ENCODE measurements at regions not wholly inside any gene's neighbourhood (a gene's known extent, or its start where the extent isn't known, plus 50 kb on each side); places are given as distances from the start of the nearest gene placed in this dataset.

DNA sequence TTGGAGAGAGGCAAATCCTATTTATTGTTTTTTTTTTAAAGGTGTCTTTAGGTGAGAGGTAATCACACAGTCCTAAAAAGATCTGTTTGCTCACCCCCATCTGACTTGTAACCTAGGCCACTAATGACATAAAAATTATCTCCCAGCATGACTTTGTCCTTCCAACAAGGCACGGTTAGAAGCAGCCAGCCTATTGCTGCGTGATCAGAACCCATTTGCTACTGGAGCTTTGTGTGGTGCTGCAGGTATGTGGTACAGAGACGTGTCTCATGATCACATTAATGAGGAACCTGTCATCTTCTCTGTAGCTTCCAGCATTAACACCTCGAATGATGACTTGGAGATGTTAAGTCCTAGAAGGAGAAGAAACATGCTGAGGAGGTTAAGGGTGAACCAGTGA is 555.8 kb upstream of the TLE4 start:
- no peak for DNase-seq (ENCODE audit: low read depth)

DNA sequence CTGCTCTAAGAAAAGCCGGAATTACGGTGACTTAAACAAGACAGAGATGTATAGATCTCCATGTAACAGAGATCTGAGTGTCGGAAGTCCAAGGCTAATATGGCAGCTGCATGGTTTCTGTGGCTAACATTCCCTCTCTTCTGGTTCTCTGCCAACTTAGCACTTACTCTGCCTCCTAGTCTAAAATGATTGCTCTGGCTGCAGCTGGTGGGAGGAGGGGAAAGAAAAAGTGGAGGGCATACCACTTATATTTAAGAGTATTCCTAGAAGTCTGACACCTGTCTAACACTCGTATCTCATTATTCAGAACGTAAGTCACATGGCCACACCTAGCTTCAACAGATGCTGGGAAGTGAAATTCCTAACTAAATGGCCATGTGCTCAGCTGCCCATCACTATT is 551.5 kb upstream of the TLE4 start:
- no peak for DNase-seq (ENCODE audit: low read depth)

DNA sequence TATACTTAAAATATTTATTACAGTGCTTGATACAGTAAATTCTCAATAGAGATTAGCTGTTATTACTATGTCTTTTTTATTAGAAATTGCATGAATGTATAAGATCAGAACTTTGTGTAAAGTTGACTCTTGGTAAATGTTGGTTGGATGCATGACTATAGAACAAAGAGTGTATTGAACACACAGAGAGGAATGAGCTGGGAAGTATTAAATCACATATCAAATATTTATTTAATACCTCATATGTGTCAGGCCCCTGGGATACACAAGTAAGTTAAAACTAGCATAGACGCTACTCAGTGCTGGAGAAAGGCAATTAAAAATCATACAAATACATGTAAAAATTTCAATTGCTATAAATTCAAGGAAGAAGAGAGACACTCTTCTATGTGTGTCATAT is 550.7 kb upstream of the TLE4 start:
- no peak for DNase-seq (ENCODE audit: low read depth)

DNA sequence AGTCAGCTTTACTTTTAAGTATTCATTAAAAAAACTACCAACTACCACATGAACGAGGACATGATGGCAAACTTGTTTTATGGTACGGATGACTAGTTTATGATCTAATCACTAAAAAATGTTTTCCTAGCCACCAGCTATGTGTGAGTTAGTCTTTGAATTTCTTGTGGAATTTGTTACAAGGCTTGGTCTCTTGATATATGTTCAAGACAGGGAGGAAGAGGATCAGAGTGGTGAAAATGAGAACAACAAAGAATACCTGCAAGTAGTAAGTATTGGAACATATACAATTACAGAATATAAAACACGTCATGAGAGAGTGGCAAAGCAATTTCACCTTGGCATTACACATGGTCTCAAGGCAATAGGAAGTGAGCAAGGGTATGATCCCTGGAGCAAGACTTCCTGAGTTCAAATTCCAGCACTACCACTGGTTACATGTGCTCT is 548.6 kb upstream of the TLE4 start:
- no peak for DNase-seq (ENCODE audit: low read depth)

DNA sequence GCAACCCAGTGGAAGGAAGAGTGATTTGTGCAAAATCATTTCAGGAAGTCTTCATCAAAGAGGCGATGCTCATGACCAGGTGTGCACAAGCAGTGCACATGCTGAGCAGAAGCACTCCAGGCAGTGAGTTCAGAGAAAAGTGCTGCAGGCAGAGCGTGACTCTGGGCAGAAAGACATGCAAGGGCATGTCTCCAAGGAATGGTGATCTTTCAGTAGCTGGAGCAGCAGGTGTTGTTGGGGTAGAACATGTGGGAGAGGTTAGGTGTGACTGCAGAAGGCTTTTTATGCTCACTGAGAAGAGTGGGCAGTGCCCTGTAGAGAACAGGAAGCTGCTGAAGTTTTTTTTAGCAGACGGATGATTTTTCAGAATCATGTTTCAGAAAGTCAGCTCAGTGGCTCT is 545.4 kb upstream of the TLE4 start:
- no peak for DNase-seq (ENCODE audit: low read depth)

DNA sequence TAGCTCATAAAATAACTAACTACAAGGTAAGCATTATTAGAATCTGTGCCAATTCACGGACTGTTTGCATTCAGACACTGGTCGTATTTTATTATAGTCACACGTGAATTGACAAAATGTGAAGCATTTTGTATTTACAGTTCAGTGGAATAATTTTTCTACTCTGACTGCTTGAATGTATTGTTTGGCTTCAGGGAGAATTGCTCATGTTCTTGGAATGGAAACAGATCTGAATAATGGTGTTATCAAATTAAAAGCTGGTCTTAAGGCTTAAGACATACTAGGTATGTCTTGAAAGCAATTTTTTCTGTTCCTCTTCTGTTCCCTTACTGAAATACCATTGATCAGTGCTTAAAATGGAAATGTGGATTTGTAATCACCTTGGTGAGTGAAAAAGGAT is 543.7 kb upstream of the TLE4 start:
- DNase-seq (ENCODE audit: low read depth), result no peak

DNA sequence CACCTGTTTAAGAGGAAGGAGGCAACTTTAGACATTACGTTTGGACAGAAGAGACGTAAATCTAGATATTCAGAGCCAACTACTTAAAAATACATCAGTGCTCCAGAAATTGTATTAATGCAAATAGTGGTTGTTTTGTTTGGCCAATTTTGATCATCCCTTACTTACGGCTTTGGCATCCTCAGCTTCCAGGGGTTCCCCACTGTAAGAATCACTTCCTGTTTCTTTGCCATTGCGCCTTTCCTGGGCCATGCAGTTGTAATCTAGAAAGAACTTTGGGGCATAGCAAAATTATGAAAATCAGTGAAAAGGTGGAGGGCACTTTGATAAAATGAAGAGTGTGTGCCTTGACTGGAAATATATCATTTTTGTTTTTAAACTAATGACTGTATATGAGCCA is 537.2 kb upstream of the TLE4 start:
- no peak for DNase-seq (ENCODE audit: low read depth)

DNA sequence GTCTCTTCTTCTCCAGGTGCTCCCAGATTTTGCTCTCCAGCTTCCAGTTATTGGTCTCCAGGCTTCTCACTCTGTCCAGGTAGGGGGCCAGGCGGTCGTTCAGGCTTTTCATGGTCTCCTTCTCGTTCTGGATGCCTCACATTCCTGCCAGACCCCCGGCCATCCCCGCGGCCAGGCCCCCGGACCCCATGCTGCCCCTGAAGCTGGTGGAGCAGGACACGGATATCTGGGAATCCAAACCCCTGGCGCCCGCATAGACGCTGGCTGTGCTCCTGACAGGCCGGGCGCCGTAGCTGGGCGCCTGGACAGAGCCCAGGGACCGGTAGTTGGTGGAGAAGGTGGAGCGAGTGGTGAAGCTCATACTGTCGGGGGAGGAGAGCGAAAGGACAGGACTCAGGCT is 534.4 kb upstream of the TLE4 start:
- no peak for DNase-seq (ENCODE audit: low read depth)

DNA sequence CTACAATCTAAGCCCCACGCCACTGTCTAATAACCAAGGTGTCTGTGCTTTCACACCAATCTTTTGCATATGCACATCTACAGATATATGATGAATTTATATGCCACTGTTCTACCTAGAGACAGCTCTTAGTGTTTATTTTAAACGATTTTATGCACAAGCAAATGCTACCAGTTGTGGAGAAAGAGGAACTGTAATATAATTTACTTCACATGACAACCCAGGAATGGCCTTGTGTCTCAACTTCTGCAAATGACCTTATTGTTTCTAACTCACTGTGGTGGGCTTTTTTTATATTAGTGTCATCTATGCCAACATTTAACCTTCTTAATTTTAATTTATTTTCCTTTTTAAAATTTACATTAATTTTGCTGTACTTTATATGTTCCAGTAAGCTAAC is 531.1 kb upstream of the TLE4 start:
- no peak for DNase-seq (ENCODE audit: low read depth)

DNA sequence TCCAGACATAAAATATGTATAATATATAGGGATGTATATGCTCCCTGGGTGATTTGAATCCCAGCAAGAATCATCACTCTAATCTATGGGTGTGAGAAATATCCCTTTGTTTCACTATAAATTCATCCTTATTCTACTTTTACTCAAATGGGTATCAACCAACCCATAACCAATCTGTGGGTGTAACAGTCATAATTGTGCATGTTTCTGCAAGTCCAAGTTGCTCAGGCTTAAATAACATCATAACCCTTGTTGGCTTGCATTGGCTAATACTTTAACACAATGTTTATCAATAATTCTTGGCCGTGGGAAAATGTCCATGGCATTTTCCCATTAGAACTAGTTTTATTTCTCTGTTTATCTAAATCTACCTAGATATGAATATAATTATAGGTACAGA is 530.5 kb upstream of the TLE4 start:
- DNase-seq (ENCODE audit: low read depth), result no peak

DNA sequence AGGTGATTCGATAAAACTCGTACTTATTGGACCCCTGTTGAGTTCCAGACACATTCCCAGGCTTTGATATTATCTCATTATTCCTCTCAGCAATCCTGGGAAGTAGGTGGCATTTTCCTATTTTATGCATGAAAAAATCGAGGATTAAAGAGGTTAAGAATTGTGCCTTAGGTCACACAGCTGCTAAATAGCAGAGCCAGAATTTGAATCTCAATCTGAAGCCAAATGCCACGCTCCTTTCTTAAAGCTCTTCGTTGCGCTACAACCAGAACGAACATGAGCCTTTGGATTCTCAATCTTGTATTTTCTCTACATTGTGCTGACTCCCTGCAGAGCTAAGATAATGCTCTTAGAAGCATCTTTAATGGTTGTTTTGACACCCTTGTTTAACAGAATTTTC is 527.8 kb upstream of the TLE4 start:
- DNase-seq (ENCODE audit: low read depth), result no peak

DNA sequence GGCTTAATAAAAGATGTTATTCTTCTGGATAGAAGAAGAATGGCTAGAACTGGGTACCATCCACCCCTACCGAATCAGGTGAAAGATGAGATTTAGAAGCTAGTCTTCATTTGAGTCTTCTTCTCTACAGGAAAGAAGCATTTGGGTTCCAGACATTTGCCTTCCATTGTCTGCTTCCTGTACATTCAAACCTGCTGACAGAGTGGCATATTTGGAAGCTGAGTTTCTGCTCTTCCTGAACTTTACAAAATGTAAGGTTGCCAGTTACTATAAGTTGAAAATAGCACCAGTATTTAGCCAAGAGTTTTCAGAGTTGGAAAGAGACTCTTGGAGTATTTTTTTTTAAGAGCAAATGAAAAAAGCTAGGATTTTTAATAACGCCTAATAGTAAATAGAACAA is 525.4 kb upstream of the TLE4 start:
- no peak for DNase-seq (ENCODE audit: low read depth)

DNA sequence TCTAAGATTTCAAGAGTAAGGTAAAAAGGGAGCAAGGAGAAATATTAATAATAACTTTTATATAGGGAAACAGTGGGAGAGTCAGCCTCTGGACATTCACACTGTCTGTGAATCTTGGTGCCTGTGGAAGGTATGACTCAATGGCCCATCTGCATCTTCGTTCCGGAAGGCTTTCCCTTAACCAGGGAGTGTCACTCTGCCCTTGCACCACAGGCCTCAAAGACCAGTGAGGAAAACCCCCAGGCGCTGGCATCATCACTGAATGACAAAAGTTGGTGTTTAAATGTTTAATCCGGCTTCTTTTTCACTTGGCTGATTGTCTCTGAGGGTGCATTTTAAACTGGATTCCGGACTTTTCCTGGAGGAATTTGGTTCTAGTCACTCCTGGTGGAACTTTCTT is 522.4 kb upstream of the TLE4 start:
- DNase-seq (ENCODE audit: low read depth), result no peak

DNA sequence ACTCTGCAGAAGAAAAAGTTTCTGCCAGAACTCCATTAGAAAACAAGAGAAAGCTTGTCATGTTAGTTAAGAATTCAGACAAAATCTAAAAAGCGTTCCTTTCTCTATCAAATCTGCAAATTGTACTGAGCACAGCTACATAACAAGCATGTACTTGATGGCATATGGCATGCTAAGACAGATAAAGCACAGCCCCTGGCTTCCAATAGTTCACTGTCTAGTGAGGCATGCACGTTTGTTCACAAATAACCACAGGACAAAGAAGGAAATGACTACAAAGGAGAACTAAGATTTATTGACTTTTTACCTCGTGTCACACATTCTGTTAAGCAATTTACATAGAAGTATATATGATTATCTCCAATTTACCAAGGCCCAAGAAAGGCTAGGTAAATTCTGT is 518.2 kb upstream of the TLE4 start:
- no peak for DNase-seq (ENCODE audit: low read depth)

DNA sequence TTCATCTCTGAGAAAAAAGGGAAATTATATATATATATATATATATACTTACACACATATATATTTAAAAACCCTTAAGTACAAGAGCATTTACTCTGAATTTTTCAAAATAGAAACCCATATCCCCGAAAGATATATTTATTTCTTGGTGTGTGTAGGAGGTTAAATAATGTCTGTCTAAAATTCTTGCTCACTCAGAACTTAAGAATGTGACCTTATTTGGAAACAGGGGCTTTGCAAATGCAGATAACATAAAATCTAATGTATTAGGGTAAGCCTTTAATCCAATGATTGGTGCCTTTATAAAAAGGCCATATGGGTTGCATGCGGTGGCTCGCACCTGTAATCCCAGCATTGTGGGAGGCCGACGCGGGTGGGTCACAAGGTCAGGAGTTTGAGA is 517.3 kb upstream of the TLE4 start:
- DNase-seq (ENCODE audit: low read depth), result no peak

DNA sequence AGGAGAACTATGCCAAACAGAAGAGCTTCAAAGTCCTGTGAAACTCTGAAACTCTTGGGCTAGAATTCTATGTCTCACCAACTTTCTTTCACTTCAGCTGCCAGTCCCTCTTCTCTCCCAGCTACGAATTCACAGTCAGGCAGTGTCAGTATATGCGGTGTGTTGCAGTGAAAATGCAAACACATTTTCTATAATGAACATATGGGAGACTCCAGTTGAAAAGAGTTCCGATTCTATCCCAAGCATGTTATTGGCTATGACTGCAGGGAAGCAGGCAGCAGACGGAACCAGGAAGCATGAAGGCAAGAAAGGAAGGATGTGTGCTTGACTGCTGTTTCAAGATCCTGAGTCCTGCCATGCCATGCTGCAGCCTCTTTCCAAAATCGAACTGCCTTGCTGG is 515.7 kb upstream of the TLE4 start:
- no peak for DNase-seq (ENCODE audit: low read depth)

DNA sequence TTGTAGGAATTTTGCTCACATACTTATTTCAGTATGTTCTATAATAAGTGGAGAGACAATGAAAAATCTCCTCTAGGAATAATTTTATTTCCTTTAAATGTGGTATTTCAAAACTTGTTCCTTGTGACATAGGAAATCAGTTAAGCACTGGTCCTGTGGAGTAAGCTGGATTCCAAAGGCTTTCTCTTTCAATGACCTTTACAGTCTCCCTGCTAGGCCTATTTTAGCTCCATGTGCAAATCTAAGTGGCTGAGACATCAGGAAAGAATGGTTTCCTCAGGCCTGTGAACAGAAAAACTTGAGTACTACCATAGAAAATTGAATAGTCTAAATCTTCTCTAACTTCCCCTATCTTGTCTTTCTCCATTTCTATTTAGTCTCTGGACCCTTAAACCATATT is 514.2 kb upstream of the TLE4 start:
- DNase-seq (ENCODE audit: low read depth), result no peak

DNA sequence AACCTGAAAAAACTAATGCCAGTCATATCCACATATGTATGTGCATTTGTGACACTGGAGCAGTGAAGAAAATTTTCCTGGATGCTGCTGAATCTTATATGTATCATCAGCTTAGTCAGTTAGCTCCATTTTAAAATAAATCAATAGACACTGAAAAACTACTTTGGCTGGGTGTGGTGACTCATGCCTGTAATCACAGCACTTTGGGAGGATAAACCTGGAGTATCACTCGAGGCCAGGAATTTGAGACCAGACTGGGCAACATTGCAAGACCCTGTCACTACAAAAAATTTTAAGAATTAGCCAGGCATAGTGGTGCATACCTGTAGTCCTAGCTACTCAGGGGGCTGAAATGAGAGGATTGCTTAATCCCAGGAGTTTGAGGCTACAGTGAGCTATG is 511.0 kb upstream of the TLE4 start:
- DNase-seq (ENCODE audit: low read depth), result no peak

DNA sequence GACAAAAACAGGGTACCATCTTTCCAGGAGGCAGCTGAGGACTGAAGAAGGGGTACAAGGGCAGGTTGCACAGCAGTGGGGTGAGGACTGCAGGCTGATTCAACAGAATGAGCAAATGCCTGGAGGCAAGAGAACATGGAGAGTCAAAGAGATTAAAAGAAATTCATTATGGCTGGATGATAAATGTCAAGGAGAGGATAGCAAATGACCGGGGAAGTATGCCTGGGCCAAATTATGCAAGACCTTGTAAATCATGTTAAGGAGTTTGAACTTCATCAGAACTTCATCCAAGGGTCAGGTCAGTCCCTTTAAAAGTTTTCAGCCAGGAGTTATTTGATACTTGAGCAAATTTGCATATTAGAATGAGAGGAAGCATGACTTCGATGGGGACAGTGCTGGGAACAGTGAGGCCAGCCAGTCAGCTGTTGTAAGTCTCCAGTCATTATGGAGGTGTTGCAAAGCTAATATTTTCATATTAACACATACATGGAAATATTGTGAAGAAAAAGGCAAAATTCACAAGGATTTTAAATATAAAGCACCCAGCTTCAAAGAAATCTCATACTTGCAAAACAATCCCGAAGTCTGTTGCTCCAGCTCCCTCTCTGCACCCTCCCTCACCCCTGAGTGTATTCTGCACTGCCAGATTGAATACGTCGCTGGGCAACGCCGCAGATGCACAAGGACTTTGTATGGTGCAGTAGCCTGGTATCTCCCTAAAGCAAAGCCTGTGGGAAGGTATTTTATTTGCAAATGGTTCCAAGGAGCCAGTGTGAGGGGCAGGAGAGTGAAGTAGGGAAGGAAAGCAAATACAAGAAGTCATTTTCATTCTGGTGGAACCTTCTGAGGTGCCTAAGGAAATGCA is 509.8 kb upstream of the TLE4 start:
- no peak for DNase-seq (ENCODE audit: low read depth)

DNA sequence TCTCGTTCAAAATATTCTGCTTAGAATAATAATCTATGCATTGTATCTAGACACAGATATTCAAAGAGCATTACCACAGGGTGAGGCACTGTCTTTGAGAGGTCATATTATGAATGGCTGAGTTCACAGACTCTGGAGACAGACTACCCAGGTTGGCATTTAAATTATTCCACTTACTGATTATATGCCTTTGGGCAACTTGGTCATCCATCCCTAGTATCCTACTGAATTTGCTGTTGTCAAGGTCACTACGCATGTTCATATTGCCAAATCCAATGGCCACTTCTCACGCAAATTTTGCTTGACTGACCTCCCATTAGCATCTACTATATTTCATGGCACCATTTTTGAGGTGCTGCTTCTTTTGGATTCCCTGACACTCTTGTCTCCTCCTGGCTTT is 498.6 kb upstream of the TLE4 start:
- DNase-seq (ENCODE audit: low read depth), result no peak

DNA sequence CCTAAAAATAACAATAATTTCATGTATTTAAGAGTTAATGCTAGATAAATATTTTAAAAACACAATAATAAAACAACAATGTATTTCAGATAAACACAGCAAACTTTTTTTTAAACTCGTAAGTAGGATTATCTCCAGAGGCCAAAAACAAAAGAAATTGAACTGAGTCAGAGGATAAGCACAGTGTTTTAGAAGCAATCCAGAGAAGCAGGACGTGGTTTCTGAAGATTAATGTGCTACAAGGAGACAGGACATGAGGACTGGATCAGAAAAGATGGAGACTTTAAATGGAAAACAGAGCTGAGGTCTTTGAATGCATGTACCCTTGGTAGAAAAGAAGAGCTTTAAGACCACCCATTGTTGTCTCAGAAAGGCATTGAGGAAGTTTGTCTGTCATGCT is 491.2 kb upstream of the TLE4 start:
- DNase-seq (ENCODE audit: low read depth), result no peak

DNA sequence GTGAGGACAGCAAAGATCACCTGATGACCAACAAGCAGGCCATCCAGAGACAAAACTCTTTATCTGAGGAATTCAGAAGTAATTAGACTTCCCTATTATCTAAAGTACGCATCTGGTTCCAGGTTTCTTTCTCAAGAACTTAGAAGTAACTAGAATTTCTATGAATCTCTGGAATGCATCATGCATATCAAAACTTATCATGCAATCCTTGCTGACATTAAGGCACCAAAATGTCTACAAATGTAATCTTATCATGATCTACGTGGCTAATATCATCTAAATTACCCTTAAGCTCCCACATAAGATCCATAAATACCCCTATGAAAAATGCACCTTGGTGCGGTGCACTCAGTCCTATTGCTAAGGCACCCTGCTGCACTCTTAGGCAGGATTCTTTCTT is 488.1 kb upstream of the TLE4 start:
- DNase-seq (ENCODE audit: low read depth), result no peak

DNA sequence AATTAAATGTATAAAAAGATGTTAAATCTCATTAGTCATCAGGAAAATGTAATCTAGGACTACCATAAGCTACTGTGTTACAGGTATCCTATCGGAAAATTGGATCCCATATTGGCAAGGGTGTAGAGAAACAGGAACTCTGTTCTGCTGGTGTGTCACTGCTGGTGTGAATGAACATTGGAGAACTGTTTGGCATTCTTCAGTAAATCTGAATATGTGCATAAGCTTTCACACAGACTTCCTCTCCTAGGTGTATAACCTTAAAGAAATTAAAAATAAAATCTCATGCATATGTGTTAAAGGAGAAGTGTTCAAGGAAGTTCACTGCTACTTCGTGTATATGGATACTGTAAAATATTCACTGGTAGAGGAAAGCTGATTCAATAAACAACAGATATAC is 484.6 kb upstream of the TLE4 start:
- no peak for DNase-seq (ENCODE audit: low read depth)

DNA sequence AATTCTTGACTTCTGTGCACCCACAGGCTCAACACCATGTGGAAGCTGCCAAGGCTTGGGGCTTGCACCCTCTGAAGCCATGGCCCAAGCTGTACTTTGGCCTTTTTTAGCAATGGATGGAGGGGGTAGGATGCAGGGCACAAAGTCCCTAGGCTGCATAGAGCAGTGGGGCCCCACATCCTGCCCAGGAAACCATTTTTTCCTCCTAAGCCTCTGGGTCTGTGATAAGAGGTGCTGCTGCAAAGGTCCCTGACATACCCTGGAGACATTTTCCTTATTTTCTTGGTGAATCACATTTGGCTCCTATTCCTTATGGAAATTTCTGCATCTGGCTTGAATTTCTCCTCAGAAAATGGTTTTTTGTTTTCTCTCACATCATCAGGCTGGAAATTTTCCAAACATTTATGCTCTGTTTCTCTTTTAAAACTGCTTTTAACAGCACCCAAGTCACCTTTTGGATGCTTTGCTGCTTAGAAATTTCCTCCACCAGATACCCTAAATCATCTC is 482.7 kb upstream of the TLE4 start:
- DNase-seq (ENCODE audit: low read depth), result no peak
